HepG2 (cell line): ENCODE measurements at regions not wholly inside any gene's neighbourhood (a gene's known extent, or its start where the extent isn't known, plus 50 kb on each side); places are given as distances from the start of the nearest gene placed in this dataset.

Experiments used
- ATAC-seq: fragments of 200-7000 bp; cut with Tn5 transposase; 3 replicates; pipeline ENCODE4 v1.9.1; 2020; ENCODE audit warnings: mild to moderate bottlenecking, moderate library complexity
- BruUV-seq: library from RNA; stranded (reverse); fragments of 400-500 nt; replicated peaks from 2 replicates; lab custom pipeline; 2021; lab: Mats Ljungman, UMichigan
- CTCF ChIA-PET: fragments of 300-600 bp; formaldehyde crosslinking; extraction: SDS; loops from one replicate; lab custom pipeline; 2021; ENCODE audit warnings: low total read pairs, inconsistent platforms, low intra/inter-chr PET ratio; lab: Yijun Ruan, JAX
- POLR2A ChIA-PET: fragments of 350-600 bp; sonication (Branson Sonifier 250); formaldehyde crosslinking; loops from one replicate; lab custom pipeline; 2020; ENCODE audit warnings: antibody characterized with exemption, inconsistent platforms; lab: Yijun Ruan, JAX
- DNase-seq: peaks from one replicate; pipeline ENCODE4 v3.0.0-alpha.2; 2015; ENCODE audit warnings: low spot score
- FAIRE-seq: peaks from 3 replicates; lab custom pipeline; 2011; peaks lifted over from hg19 to GRCh38; lab: Jason Lieb, UNC
- H2AFZ ChIP-seq: one replicate; pipeline ENCODE4 v1.6.1; 2011; ENCODE audit warnings: low read length, inconsistent platforms
- H3K27ac ChIP-seq: fragments of 300-600 bp; 3 replicates; pipeline ENCODE4 v1.8.0; 2011; ENCODE audit warnings: mixed run types, mild to moderate bottlenecking, mixed read lengths, low read length, inconsistent platforms; ENCODE audit not compliant: insufficient read depth; ENCODE audit errors: extremely low read length
- H3K27me3 ChIP-seq, 2 experiments: fragments of 200-600 bp in 1 of 2; 2 replicates in 1 of 2; 3 replicates in 1 of 2; pipeline versions ENCODE4 v1.6.0 to v1.8.0; 2011; ENCODE audit warnings: low read length in 2 of 2, mild to moderate bottlenecking in 2 of 2, moderate library complexity in 2 of 2, inconsistent platforms in 1 of 2; ENCODE audit not compliant: insufficient read depth in 2 of 2, control insufficient read depth in 1 of 2
- H3K36me3 ChIP-seq, 2 experiments: fragments of 200-600 bp in 1 of 2; replicated peaks in 1 of 2; 2 replicates in 1 of 2; 3 replicates in 1 of 2; pipeline versions ENCODE4 v1.5.1 to v1.8.0; 2011; ENCODE audit warnings: low read length in 2 of 2, inconsistent platforms in 1 of 2; ENCODE audit not compliant: insufficient read depth in 2 of 2, control insufficient read depth in 1 of 2
- H3K4me1 ChIP-seq: 2 replicates; pipeline ENCODE4 v1.5.1; 2012; ENCODE audit warnings: low read length, inconsistent platforms; ENCODE audit not compliant: insufficient read depth
- H3K4me2 ChIP-seq: 2 replicates; pipeline ENCODE4 v1.6.0; 2011; ENCODE audit warnings: low read depth, low read length, inconsistent platforms
- H3K4me3 ChIP-seq, 3 experiments: fragments of 200-600 bp in 1 of 3; sonication (generic), shearing (Covaris generic) in 1 of 3; replicated peaks in 1 of 3; 2 replicates each; pipeline ENCODE4 v1.5.1; 2011 to 2016; ENCODE audit warnings: low read length in 3 of 3, inconsistent platforms in 2 of 3, low read depth in 2 of 3, mild to moderate bottlenecking in 2 of 3, control low read depth in 1 of 3, mixed read lengths in 1 of 3; ENCODE audit not compliant: insufficient read depth in 1 of 3
- H3K79me2 ChIP-seq: one replicate; pipeline ENCODE4 v1.6.1; 2011; ENCODE audit warnings: low read length, inconsistent platforms; ENCODE audit not compliant: insufficient read depth
- H3K9ac ChIP-seq: 2 replicates; pipeline ENCODE4 v1.6.0; 2011; ENCODE audit warnings: mild to moderate bottlenecking, low read depth, low read length, inconsistent platforms; ENCODE audit not compliant: insufficient read depth
- H3K9me3 ChIP-seq: 2 replicates; pipeline ENCODE4 v1.5.1; 2012; ENCODE audit warnings: mild to moderate bottlenecking, low read length
- H4K20me1 ChIP-seq: 2 replicates; pipeline ENCODE4 v1.6.0; 2011; ENCODE audit warnings: inconsistent platforms, mild to moderate bottlenecking, low read length, moderate library complexity; ENCODE audit not compliant: insufficient read depth
- GABPA ChIP-seq, 2 experiments: IDR thresholded peaks; 2 replicates each; pipeline ENCODE4 v1.6.1; 2011 to 2016; ENCODE audit warnings: low read depth in 2 of 2, low read length in 1 of 2, missing biosample characterization in 1 of 2, missing genetic modification characterization in 1 of 2
- GATAD2A ChIP-seq: IDR thresholded peaks from 2 replicates; pipeline ENCODE4 v1.6.1; 2016
- GMEB2 ChIP-seq: IDR thresholded peaks from 2 replicates; pipeline ENCODE4 v1.6.1; 2016; ENCODE audit warnings: missing biosample characterization, missing genetic modification reagents, low read depth
- HNRNPH1 ChIP-seq: fragments of 200-400 bp; formaldehyde crosslinking; optimal IDR thresholded peaks from 2 replicates; pipeline ENCODE3; 2017; ENCODE audit warnings: mild to moderate bottlenecking, low read depth, low read length
- NFYC ChIP-seq: IDR thresholded peaks from 2 replicates; pipeline ENCODE4 v1.6.1; 2016; ENCODE audit warnings: missing genetic modification reagents, missing compliant biosample characterization
- REXO4 ChIP-seq: sonication (generic); formaldehyde crosslinking; IDR thresholded peaks from 2 replicates; pipeline ENCODE4 v1.8.0; 2022; ENCODE audit warnings: missing genetic modification reagents, mild to moderate bottlenecking, borderline replicate concordance
- SMC3 ChIP-seq: IDR thresholded peaks from 2 replicates; pipeline ENCODE4 v1.6.1; 2011; ENCODE audit warnings: low read length, improper control_type of control experiment
- ZBTB37 ChIP-seq: sonication (generic); formaldehyde crosslinking; IDR thresholded peaks from 2 replicates; pipeline ENCODE4 v1.4.0; 2020; ENCODE audit warnings: mild to moderate bottlenecking, missing genetic modification reagents
- ZBTB46 ChIP-seq: sonication (generic); formaldehyde crosslinking; IDR thresholded peaks from 2 replicates; pipeline ENCODE4 v1.4.0; 2020; ENCODE audit warnings: mild to moderate bottlenecking, missing genetic modification reagents, borderline replicate concordance
- ZNF138 ChIP-seq: sonication (generic); formaldehyde crosslinking; IDR thresholded peaks from 2 replicates; pipeline ENCODE4 v1.5.0; 2020; ENCODE audit warnings: mild to moderate bottlenecking, low read depth, missing genetic modification reagents
- ZNF460 ChIP-seq: sonication (generic); formaldehyde crosslinking; IDR thresholded peaks from 2 replicates; pipeline ENCODE4 v1.5.1; 2020; ENCODE audit warnings: missing genetic modification reagents, mild to moderate bottlenecking, borderline replicate concordance
- WGBS: methylation state at CpG from one replicate; pipeline ENCODE4 v1.1.6; 2017; ENCODE audit warnings: low lambda C conversion rate; 5-methylcytosine and 5-hydroxymethylcytosine counted together
- in situ Hi-C: cut with HindIII; loops from 2 replicates; pipeline ENCODE4 v1.10.0; 2017; ENCODE audit warnings: low pct_unique_long_range_greater_than_20kb; ENCODE audit not compliant: extremely low pct_ligation_motif_present
- intact Hi-C: fragments of 100-400 bp; cut with micrococcal nuclease; formaldehyde crosslinking; loops from one replicate; pipeline ENCODE4 v1.10.0; 2022; ENCODE audit not compliant: unreplicated experiment
- TF ChIP-seq, protein P1 (sequence below): sonication (generic); formaldehyde crosslinking; IDR thresholded peaks from 2 replicates; pipeline ENCODE4 v1.5.0; 2020; ENCODE audit warnings: mild to moderate bottlenecking, missing genetic modification reagents, borderline replicate concordance

- WGBS, result 48% methylated on average over 3 of the region's 4 CpGs
- peaks cover 3 to 10% of the 10 kb centered on the region in 2 experiments; a peak in 3 of 5 replicates for H3K27me3 ChIP-seq
- FAIRE-seq, result no peak
- no peak for TF ChIP-seq ZBTB46 (CRISPR knock-in tag)
- TF ChIP-seq SMC3, result no peak
- no peak for TF ChIP-seq ZBTB37 (CRISPR knock-in tag)
- TF ChIP-seq GMEB2, result no peak
- no peak for TF ChIP-seq HNRNPH1
- TF ChIP-seq ZNF138, result no peak
- no peak for TF ChIP-seq REXO4 (CRISPR knock-in tag)
- TF ChIP-seq, protein P1, sequence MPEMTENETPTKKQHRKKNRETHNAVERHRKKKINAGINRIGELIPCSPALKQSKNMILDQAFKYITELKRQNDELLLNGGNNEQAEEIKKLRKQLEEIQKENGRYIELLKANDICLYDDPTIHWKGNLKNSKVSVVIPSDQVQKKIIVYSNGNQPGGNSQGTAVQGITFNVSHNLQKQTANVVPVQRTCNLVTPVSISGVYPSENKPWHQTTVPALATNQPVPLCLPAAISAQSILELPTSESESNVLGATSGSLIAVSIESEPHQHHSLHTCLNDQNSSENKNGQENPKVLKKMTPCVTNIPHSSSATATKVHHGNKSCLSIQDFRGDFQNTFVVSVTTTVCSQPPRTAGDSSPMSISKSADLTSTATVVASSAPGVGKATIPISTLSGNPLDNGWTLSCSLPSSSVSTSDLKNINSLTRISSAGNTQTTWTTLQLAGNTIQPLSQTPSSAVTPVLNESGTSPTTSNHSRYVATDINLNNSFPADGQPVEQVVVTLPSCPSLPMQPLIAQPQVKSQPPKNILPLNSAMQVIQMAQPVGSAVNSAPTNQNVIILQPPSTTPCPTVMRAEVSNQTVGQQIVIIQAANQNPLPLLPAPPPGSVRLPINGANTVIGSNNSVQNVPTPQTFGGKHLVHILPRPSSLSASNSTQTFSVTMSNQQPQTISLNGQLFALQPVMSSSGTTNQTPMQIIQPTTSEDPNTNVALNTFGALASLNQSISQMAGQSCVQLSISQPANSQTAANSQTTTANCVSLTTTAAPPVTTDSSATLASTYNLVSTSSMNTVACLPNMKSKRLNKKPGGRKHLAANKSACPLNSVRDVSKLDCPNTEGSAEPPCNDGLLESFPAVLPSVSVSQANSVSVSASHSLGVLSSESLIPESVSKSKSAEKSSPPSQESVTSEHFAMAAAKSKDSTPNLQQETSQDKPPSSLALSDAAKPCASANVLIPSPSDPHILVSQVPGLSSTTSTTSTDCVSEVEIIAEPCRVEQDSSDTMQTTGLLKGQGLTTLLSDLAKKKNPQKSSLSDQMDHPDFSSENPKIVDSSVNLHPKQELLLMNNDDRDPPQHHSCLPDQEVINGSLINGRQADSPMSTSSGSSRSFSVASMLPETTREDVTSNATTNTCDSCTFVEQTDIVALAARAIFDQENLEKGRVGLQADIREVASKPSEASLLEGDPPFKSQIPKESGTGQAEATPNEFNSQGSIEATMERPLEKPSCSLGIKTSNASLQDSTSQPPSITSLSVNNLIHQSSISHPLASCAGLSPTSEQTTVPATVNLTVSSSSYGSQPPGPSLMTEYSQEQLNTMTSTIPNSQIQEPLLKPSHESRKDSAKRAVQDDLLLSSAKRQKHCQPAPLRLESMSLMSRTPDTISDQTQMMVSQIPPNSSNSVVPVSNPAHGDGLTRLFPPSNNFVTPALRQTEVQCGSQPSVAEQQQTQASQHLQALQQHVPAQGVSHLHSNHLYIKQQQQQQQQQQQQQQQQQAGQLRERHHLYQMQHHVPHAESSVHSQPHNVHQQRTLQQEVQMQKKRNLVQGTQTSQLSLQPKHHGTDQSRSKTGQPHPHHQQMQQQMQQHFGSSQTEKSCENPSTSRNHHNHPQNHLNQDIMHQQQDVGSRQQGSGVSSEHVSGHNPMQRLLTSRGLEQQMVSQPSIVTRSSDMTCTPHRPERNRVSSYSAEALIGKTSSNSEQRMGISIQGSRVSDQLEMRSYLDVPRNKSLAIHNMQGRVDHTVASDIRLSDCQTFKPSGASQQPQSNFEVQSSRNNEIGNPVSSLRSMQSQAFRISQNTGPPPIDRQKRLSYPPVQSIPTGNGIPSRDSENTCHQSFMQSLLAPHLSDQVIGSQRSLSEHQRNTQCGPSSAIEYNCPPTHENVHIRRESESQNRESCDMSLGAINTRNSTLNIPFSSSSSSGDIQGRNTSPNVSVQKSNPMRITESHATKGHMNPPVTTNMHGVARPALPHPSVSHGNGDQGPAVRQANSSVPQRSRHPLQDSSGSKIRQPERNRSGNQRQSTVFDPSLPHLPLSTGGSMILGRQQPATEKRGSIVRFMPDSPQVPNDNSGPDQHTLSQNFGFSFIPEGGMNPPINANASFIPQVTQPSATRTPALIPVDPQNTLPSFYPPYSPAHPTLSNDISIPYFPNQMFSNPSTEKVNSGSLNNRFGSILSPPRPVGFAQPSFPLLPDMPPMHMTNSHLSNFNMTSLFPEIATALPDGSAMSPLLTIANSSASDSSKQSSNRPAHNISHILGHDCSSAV, result no peak
- no peak for TF ChIP-seq ZNF460 (CRISPR knock-in tag)
- no peak for TF ChIP-seq NFYC (CRISPR knock-in tag)
- TF ChIP-seq GABPA (IDR thresholded peaks at IDR 0.05; ENCODE audit: low read depth, low read length), result no peak
- no peak for TF ChIP-seq GABPA (CRISPR knock-in tag; IDR thresholded peaks at IDR 0.05; ENCODE audit: low read depth)
- no peak for TF ChIP-seq GATAD2A (CRISPR knock-in tag)
Measured at GRCh38 chr2:8582191-8582590, 99.7 kb upstream of the ID2 start.

More at GRCh38 chr2:8582191-8582590, 99.7 kb upstream of the ID2 start:
- no peaks in the 10 kb centered on the region for H3K79me2 ChIP-seq
- peaks cover 75% of the 10 kb centered on the region for H3K4me1 ChIP-seq
- BruUV-seq, result no TSS peak
- no peak overlapping the region for H3K27ac ChIP-seq
- no peak overlapping the region for H3K9ac ChIP-seq
- DNase-seq, result no peak
- no peak overlapping the region for H2AFZ ChIP-seq
- H3K4me2 ChIP-seq, result no peak overlapping the region
- CTCF ChIA-PET, result no interaction called here
- intact Hi-C loops, result no loop called here
- H4K20me1 ChIP-seq, result no peaks in the 10 kb centered on the region
- no peak overlapping the region for H3K4me3 ChIP-seq
- in situ Hi-C loops, result no loop called here
- no peak for ATAC-seq
- POLR2A ChIA-PET, result interaction anchor here (1.2 to 2.7 kb wide), 3 partner anchors 23 to 100 kb away, joined by 3 to 15 read pairs (median 15); partner anchors contain the start of gene ID2
- H3K36me3 ChIP-seq, result no peaks in the 10 kb centered on the region
- H3K9me3 ChIP-seq, result no peaks in the 10 kb centered on the region
